SK-N-SH treated with all-trans-retinoic acid at 6 μM for 48 hours (cell line): ENCODE measurements at regions not wholly inside any gene's neighbourhood (a gene's known extent, or its start where the extent isn't known, plus 50 kb on each side); places are given as distances from the start of the nearest gene placed in this dataset.
"Not testable (repeated sequence)": the region's sequence is repeated elsewhere in the genome, so short reads cannot be mapped to it uniquely, and the experiment has no call there.

Experiments used
- ATAC-seq: fragments of 200-7000 bp; cut with Tn5 transposase; 3 replicates; pipeline ENCODE4 v1.9.1; 2020; ENCODE audit warnings: mild to moderate bottlenecking, moderate library complexity
- ARNTL ChIP-seq: fragments of 450-650 bp; formaldehyde crosslinking; IDR thresholded peaks from 2 replicates; pipeline ENCODE4 v1.5.0; 2020; ENCODE audit warnings: low read depth, mild to moderate bottlenecking, moderate library complexity, borderline replicate concordance
- BACH2 ChIP-seq: fragments of 250-450 bp; sonication (Bioruptor Pico); IDR thresholded peaks from 2 replicates; pipeline ENCODE4 v1.9.0; 2021; ENCODE audit warnings: mild to moderate bottlenecking, borderline replicate concordance
- CSDC2 ChIP-seq: fragments of 250-450 bp; sonication (Bioruptor Pico); IDR thresholded peaks from 2 replicates; pipeline ENCODE4 v1.5.0; 2020; ENCODE audit warnings: mild to moderate bottlenecking, moderate library complexity
- CSRNP3 ChIP-seq: fragments of 250-450 bp; sonication (Bioruptor Pico); IDR thresholded peaks from 2 replicates; pipeline ENCODE4 v1.5.1; 2021; ENCODE audit warnings: mild to moderate bottlenecking, moderate library complexity
- ESRRG ChIP-seq: fragments of 250-450 bp; sonication (Bioruptor Pico); IDR thresholded peaks from 2 replicates; pipeline ENCODE4 v1.6.1; 2021; ENCODE audit warnings: mild to moderate bottlenecking
- ISL1 ChIP-seq: fragments of 250-450 bp; sonication (Bioruptor Pico); IDR thresholded peaks from 2 replicates; pipeline ENCODE4 v2.1.2; 2022; ENCODE audit warnings: mild to moderate bottlenecking, moderate library complexity
- OSR1 ChIP-seq: fragments of 250-450 bp; sonication (Bioruptor Pico); IDR thresholded peaks from 2 replicates; pipeline ENCODE4 v1.8.0; 2022; ENCODE audit warnings: moderate library complexity, mild to moderate bottlenecking, inconsistent platforms
- PATZ1 ChIP-seq: fragments of 250-450 bp; sonication (Bioruptor Pico); IDR thresholded peaks from 2 replicates; pipeline ENCODE4 v1.8.0; 2020; ENCODE audit warnings: mild to moderate bottlenecking, moderate library complexity, borderline replicate concordance
- PPARA ChIP-seq: fragments of 250-450 bp; sonication (Bioruptor Pico); IDR thresholded peaks from 2 replicates; pipeline ENCODE4 v1.5.0; 2020; ENCODE audit warnings: mild to moderate bottlenecking, borderline replicate concordance
- SNAI2 ChIP-seq: fragments of 250-450 bp; sonication (Bioruptor Pico); IDR thresholded peaks from 2 replicates; pipeline ENCODE4 v1.5.0; 2020; ENCODE audit warnings: mild to moderate bottlenecking, moderate library complexity
- TCF4 ChIP-seq: fragments of 250-450 bp; sonication (Bioruptor Pico); IDR thresholded peaks from 2 replicates; pipeline ENCODE4 v1.8.0; 2021; ENCODE audit warnings: mild to moderate bottlenecking, moderate library complexity, borderline replicate concordance
- TOX ChIP-seq: fragments of 250-450 bp; sonication (Bioruptor Pico); IDR thresholded peaks from 2 replicates; pipeline ENCODE4 v1.8.0; 2021; ENCODE audit warnings: mild to moderate bottlenecking, moderate library complexity, borderline replicate concordance
- ZC3H10 ChIP-seq: fragments of 250-450 bp; sonication (Bioruptor Pico); IDR thresholded peaks from 2 replicates; pipeline ENCODE4 v1.5.1; 2021; ENCODE audit warnings: mild to moderate bottlenecking, moderate library complexity
- ZFP3 ChIP-seq: fragments of 250-450 bp; sonication (Bioruptor Pico); IDR thresholded peaks from 2 replicates; pipeline ENCODE4 v1.5.0; 2020; ENCODE audit warnings: mild to moderate bottlenecking, moderate library complexity
- ZNF565 ChIP-seq: fragments of 450-650 bp; formaldehyde crosslinking; conservative IDR thresholded peaks from 2 replicates; pipeline ENCODE4 v1.5.0; 2020; ENCODE audit warnings: low read depth, mild to moderate bottlenecking, moderate library complexity
- ZNF70 ChIP-seq: fragments of 450-650 bp; formaldehyde crosslinking; IDR thresholded peaks from 2 replicates; pipeline ENCODE4 v1.5.0; 2020; ENCODE audit warnings: mild to moderate bottlenecking, moderate library complexity
- ZNF8 ChIP-seq: fragments of 450-650 bp; formaldehyde crosslinking; IDR thresholded peaks from 2 replicates; pipeline ENCODE4 v1.5.0; 2020; ENCODE audit warnings: mild to moderate bottlenecking, moderate library complexity
- TF ChIP-seq, protein P1 (sequence below): fragments of 250-450 bp; sonication (Bioruptor Pico); IDR thresholded peaks from 2 replicates; pipeline ENCODE4 v1.5.0; 2020; ENCODE audit warnings: mild to moderate bottlenecking, moderate library complexity
- TF ChIP-seq, protein P2 (sequence below): fragments of 250-450 bp; sonication (Bioruptor Pico); IDR thresholded peaks from 2 replicates; pipeline ENCODE4 v1.8.0; 2021; ENCODE audit warnings: low read depth, mild to moderate bottlenecking, moderate library complexity, borderline replicate concordance
- TF ChIP-seq, protein P3 (sequence below): fragments of 250-450 bp; sonication (Bioruptor Pico); IDR thresholded peaks from 2 replicates; pipeline ENCODE4 v1.5.1; 2020; ENCODE audit warnings: low read depth, mild to moderate bottlenecking, moderate library complexity

GRCh38 chr6:67812125-67812524 is 823.0 kb upstream of the ADGRB3 start:
- no peak for ATAC-seq
- TF ChIP-seq ARNTL (CRISPR knock-in tag) (no peak), ZC3H10 (CRISPR knock-in tag) (no peak), ZFP3 (CRISPR knock-in tag) (no peak), ISL1 (no peak), ZNF70 (CRISPR knock-in tag) (no peak), TCF4 (no peak), ESRRG (no peak), OSR1 (CRISPR knock-in tag) (no peak), ZNF8 (CRISPR knock-in tag) (no peak), CSRNP3 (CRISPR knock-in tag) (no peak), PPARA (CRISPR knock-in tag) (no peak)
- TF ChIP-seq, protein P1, sequence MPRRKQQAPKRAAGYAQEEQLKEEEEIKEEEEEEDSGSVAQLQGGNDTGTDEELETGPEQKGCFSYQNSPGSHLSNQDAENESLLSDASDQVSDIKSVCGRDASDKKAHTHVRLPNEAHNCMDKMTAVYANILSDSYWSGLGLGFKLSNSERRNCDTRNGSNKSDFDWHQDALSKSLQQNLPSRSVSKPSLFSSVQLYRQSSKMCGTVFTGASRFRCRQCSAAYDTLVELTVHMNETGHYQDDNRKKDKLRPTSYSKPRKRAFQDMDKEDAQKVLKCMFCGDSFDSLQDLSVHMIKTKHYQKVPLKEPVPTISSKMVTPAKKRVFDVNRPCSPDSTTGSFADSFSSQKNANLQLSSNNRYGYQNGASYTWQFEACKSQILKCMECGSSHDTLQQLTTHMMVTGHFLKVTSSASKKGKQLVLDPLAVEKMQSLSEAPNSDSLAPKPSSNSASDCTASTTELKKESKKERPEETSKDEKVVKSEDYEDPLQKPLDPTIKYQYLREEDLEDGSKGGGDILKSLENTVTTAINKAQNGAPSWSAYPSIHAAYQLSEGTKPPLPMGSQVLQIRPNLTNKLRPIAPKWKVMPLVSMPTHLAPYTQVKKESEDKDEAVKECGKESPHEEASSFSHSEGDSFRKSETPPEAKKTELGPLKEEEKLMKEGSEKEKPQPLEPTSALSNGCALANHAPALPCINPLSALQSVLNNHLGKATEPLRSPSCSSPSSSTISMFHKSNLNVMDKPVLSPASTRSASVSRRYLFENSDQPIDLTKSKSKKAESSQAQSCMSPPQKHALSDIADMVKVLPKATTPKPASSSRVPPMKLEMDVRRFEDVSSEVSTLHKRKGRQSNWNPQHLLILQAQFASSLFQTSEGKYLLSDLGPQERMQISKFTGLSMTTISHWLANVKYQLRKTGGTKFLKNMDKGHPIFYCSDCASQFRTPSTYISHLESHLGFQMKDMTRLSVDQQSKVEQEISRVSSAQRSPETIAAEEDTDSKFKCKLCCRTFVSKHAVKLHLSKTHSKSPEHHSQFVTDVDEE: no peak
- TF ChIP-seq, protein P2, sequence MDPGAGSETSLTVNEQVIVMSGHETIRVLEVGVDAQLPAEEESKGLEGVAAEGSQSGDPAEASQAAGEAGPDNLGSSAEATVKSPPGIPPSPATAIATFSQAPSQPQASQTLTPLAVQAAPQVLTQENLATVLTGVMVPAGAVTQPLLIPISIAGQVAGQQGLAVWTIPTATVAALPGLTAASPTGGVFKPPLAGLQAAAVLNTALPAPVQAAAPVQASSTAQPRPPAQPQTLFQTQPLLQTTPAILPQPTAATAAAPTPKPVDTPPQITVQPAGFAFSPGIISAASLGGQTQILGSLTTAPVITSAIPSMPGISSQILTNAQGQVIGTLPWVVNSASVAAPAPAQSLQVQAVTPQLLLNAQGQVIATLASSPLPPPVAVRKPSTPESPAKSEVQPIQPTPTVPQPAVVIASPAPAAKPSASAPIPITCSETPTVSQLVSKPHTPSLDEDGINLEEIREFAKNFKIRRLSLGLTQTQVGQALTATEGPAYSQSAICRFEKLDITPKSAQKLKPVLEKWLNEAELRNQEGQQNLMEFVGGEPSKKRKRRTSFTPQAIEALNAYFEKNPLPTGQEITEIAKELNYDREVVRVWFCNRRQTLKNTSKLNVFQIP (CRISPR knock-in tag): no peak

DNA sequence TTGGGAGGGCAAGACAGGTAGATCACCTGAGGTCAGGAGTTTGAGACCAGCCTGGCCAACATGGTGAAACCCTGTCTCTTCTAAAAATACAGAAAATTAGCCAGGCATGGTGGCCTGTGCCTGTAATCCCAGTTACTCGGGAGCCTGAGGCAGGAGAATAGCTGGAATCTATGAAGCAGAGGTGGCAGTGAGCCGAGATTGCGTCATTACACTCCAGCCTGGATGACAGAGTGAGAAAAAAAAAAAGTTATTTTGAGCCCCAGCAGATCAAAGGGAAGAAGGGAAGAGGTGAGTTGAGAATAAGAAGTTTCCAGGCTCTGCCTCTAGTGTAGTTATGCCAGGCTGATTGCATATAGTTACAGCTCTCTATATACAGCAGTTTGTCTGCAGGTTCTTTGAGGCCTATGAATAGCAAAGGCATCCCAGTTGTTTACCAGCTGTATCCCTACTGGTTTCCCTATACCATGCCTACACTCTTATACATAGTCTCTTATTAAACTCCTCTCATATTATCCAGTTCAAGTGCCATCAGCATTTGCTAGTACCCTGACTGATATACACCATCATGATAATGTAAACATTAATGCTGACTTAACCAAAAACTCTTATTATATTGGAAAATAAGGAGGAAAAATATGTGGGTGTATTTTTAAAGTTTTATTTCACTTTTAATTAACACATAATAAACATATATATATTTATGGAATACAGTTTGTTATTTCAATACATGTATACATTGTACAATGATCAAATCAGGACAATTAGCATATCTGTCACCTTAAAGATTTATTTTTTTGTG is 823.6 kb upstream of the ADGRB3 start:
- ATAC-seq: no peak
- TF ChIP-seq SNAI2 (no peak), TCF4 (no peak), ZNF565 (CRISPR knock-in tag) (no peak), BACH2 (CRISPR knock-in tag) (no peak), PATZ1 (no peak), ESRRG (no peak), ISL1 (no peak), TOX (CRISPR knock-in tag) (no peak), ZFP3 (CRISPR knock-in tag) (no peak), ZNF8 (CRISPR knock-in tag) (no peak), ZNF70 (CRISPR knock-in tag) (no peak), CSDC2 (CRISPR knock-in tag) (no peak)
- TF ChIP-seq, protein P1: no peak
- TF ChIP-seq, protein P3, sequence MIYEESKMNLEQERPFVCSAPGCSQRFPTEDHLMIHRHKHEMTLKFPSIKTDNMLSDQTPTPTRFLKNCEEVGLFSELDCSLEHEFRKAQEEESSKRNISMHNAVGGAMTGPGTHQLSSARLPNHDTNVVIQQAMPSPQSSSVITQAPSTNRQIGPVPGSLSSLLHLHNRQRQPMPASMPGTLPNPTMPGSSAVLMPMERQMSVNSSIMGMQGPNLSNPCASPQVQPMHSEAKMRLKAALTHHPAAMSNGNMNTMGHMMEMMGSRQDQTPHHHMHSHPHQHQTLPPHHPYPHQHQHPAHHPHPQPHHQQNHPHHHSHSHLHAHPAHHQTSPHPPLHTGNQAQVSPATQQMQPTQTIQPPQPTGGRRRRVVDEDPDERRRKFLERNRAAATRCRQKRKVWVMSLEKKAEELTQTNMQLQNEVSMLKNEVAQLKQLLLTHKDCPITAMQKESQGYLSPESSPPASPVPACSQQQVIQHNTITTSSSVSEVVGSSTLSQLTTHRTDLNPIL (CRISPR knock-in tag): no peak

DNA sequence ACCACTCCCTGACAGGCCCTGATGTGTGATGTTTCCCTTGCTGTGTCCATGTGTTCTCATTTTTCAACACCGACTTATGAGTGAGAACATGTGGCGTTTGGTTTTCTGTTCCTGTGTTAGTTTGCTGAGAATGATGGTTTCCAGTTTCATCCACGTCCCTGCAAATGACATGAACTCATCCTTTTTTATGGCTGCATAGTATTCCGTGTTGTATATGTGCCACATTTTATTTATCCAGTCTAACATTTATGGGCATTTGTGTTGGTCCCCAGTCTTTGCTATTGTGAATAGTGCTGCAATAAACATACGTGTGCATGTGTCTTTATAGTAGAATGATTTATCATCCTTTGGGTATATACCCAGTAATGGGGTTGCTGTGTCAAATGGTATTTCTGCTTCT is 830.3 kb upstream of the ADGRB3 start:
- not testable (repeated sequence) for ATAC-seq
